ENCODE measurements at regions not wholly inside any gene's neighbourhood (a gene's known extent, or its start where the extent isn't known, plus 50 kb on each side); places are given as distances from the start of the nearest gene placed in this dataset.

GRCh38 chr3:99351122-99351521, 287.3 kb upstream of the COL8A1 start:
- TF ChIP-seq PATZ1 (CRISPR knock-in tag; IDR thresholded peaks at IDR 0.05; ENCODE audit: borderline replicate concordance) = no peak
- TF ChIP-seq BACH2 (CRISPR knock-in tag; IDR thresholded peaks at IDR 0.05; ENCODE audit: borderline replicate concordance) = no peak
- TF ChIP-seq TCF4 (CRISPR knock-in tag; IDR thresholded peaks at IDR 0.05; ENCODE audit: borderline replicate concordance) = no peak

Measured in SK-N-SH treated with all-trans-retinoic acid at 6 μM for 48 hours (cell line).